HG02610 (cell line): ENCODE measurements at regions not wholly inside any gene's neighbourhood (a gene's known extent, or its start where the extent isn't known, plus 50 kb on each side); places are given as distances from the start of the nearest gene placed in this dataset.
"Not testable (repeated sequence)": the region's sequence is repeated elsewhere in the genome, so short reads cannot be mapped to it uniquely, and the experiment has no call there.

Experiments used
- ATAC-seq: cut with Tn5 transposase; IDR thresholded peaks from one replicate; pipeline ENCODE4 v1.9.1; 2021; ENCODE audit warnings: mild to moderate bottlenecking, moderate library complexity; ENCODE audit not compliant: unreplicated experiment

DNA sequence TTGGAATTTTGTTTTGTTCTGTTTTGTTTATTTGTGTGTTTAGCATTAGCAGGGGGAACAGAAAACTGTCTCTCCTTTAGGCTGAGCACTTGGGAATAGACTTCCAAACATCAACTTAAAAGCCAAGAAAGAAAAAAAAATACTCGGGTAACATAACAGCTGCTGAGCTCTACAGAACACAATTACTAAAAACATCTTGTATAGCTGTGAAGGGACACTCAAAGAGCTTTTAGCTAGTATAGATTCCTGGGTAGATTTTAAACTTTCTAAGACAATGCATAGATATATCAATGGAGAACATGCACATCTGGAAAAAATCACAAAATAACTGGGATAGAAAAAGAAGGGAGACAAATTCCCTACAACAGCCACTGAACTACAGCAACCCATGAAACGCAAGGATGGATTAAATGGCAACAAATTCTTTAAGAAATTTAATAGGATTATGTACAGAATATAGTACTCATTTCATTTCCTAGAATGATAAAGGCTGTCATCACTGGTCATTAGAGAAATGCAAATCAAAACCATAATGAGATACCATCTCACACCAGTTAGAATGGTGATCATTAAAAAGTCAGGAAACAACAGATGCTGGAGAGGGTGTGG lies 174.3 kb upstream of the KRR1 start:
- no peak for ATAC-seq

DNA sequence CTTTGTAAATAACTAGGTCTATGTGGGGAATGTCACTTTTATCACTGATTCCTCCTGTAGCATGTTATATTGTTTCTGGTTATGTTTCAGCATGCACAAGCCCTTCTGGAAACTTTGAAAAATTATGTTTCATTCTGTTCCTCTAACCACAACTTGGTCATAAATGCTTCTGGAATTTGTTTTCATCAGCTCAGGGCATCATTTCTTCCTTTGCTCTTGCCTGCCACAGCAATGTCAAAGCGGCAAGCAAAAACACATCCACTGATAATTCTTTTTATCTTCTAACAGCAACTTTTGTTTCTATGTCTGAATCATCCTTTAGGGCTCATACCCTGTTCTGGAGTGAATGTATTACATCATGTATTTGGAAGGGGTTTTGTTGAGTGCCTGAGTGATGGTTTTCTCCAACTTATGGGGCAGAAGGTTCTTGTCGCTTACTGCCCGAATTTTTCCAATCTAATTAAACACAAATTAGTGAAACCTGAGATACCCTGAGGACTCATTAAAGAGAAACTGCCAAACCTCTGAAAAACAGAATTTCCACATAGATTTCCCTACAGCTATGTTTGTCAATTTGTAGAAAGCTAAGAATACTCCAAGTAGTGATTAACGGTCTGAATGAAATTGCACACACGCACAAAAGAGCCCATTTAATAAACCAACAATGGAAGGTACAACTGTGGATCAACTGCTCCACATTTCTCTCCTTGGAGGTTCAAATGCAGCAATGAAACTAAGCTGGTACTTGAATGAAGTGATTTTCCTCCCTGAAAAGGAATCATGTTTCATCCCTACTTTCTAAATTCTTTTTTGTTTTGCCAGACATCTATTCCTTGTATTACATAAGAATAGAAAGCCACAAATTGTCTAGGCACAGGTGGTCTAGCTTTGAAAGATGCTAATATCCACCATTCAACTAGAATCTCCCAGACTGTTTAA lies 173.5 kb upstream of the KRR1 start:
- ATAC-seq = no peak

DNA sequence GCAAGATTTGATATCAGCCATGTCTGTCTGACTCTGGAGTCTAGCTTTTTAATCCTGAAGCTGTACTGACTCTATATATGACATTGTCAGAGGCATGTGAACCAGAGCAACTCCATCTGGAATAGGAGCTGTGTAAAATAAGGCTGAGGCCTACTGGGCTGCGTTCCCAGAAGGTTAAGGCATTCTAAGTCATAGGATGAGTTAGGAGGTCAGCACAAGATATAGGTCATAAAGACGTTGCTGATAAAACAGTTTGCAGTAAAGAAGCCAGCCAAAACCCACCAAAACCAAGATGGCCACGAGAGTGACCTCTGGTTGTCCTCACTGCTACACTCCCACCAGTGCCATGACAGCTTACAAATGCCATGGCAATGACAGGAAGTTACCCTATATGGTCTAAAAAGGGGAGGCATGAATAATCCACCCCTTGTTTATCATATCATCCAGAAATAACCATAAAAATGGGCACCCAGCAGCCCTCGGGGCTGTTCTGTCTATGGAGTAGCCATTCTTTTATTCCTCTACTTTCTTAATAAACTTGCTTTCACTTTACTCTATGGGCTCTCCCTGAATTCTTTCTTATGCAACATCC lies 172.7 kb upstream of the KRR1 start:
- ATAC-seq = not testable (repeated sequence)

DNA sequence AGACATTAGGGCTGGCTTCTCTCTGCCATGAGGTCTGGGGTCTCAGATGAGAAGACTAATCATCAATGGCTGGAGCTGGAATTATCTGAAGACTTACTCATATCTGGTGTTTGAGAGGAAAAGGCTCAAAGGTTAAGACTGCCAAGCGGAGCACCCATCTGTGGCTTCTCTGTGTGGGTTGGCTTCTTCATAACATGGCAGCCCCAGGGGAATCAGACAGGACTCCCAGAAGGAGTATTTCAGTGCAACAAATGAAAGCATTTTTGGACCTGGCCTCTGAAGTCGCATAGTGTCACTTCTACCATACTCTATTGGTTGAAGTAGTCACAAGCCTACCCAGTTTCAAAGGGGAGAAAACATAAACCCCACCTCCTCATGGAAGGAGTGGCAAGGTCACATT lies 171.8 kb upstream of the KRR1 start:
- no peak for ATAC-seq

DNA sequence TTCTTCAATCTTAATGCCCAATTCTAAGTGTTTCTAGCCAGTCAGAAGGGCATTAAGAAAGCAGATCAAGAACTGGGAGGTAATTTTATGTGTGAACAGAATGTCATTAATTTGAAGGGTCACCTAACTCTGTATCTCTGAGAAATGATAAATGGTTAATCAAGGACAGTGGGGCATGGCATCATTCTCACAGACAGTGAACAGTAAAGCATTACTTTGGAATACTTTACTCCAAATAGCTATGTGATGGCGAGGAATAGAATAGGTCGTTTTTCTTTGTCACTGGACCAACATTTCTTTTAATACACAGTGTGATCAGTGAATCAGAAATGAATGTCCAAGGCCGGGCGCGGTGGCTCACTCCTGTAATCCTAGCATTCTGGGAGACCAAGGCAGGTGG lies 166.1 kb upstream of the KRR1 start:
- ATAC-seq = no peak

DNA sequence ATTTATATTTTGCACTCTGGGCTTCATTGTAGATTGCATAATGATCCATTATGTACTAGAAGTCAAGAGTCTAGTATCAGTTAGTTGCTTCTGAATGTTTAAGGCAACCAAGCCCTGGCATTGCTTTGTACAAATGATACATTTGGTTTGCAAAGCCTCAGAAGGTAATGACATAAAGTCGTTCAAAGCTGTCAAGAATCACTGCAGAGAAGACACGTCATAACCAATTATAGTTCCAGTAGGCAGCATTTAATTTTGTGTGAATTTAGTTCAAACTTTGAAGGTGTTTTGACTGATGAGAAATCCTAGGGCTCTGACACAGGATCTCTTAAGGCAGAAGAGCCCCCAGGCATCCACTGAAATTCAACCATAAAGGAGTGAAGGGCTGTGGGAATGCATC lies 163.0 kb upstream of the KRR1 start:
- ATAC-seq = no peak

DNA sequence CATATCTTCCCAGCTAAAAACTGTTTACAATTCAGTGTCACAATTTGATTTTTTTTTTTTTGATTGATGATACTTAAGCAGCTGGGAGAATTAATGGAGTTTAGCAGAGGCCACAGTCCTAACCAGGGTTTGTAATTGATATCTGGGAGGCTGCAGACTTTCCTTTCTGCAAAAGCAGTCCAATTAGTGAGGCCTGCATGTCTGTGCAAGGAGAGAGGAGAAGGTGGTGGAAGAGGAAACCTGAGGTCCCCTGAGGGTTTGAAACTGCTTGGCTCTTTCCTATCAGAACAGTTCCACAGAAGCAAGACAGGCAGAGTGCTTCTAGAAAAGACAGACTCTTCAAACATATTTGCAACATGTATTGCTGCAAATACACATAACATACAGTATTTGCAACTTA lies 160.8 kb upstream of the KRR1 start:
- no peak for ATAC-seq

DNA sequence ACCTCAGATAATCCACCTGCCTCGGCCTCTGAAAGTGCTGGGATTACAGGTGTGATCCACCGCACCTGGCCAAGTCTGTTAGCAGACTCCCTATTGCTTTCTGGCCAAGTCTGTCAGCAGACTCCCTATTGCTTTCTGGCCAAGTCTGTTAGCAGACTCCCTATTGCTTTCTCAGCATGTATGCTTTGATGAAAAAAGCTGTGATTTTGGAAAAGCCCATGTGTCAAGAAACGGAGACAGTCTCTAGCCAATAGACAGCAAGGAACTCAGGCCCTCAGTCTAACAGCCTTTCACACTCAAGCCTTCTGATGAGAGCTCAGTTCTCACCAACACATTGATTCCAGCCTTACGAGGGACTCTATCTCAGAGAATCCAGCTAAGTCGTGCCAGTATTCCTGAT lies 158.8 kb upstream of the KRR1 start:
- no peak for ATAC-seq

DNA sequence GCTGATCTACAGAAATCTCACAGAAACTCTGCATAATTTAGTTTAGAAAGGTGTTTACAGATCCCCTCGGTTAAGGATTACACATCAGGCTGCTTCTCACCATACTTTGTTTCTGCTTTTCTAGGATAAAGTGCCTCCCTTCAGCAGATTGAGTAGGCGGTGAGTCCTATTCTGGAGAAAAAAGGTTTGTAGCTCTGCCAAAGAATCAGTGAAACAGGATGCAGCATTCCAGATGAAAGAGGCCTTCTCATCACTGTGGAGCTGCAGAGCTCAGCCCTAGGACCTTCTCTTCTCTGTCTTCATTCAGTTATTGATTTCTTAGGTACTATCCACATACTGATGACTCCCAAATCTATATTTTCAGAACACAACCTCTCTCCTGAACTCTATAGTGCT lies 155.5 kb upstream of the KRR1 start:
- ATAC-seq = no peak

DNA sequence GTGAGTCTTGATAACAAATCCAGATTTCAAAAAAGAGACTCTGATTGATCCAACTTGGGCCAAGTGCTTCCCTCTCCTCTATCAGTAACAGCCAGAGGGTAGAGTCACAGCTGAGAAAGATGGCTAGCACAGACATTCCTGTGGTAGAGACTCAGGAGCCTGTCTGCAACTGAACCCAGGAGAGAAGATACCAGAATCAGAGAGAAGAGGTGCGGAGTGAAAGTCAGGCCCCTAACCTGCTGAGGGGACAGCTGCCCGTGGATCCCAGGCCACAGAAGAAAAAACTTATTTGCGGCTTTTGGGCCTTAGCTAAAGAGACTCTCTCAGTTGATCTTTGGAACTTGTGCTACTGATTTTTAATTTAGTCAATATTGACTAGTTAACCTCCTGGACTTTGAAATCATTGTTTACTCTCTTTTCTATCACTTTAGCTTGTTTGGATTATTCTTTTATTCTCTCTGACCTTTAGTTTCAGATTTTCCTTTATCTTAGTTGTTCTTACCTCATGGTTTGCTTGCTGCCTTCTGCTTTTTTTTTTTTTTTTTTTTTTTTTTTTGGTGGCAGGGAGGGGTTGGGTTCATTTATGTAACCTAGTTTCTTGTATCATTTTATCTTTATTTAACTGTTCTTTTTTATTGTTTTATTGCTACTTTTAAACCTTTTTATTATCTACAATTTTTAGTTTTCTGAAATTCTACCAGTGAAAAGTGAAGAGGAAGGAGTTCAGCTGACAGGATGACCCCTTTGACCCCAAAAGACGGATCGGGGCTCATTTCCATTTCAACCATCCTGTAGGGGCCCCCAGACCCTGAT lies 154.9 kb upstream of the KRR1 start:
- no peak for ATAC-seq

DNA sequence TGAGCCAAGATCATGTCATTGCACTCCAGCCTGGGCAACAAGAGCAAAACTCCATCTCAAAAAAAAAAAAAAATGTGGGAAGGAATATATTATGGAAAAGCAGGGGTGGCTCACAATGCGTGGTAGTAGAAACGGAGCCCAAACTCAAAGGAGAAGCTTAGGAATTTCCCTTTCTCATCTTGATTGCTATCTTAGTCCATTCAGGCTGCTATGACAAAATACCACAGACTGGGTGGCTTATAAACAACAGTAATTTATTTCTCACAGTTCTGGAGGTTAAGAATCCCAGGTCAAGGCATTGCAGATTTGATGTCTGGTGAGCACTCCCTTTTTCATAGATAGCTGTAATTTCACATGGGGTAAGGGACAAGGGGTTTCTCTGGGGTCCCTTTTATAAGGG lies 153.8 kb upstream of the KRR1 start:
- ATAC-seq = no peak

DNA sequence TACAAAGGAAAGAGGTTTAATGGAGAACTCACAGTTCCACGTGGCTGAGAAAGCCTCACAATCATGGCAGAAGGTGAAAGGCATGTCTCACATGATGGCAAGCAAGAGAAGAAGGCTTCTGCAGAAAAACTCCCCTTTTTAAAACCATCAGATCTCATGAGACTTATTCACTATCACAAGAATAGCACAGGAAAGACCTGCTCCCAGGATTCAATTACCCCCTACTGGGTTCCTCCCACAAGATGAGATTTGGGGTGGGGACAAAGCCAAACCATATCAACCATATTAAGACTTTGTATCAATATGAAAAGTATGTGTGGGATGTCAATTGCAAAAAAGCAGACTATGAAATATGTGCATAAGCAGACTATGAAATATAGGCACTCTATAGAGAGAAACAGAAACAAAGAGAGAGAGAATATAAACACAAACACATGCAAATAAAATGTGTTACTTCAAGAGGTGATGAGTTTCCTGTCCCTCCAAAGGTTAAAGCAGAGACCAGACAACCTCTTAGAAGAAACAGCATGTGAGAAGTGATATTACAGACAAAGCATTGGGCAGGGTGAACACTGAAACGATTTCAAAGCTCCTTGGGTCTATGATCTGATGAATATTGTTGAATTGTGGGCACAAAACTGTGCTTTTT lies 151.2 kb upstream of the KRR1 start:
- no peak for ATAC-seq

DNA sequence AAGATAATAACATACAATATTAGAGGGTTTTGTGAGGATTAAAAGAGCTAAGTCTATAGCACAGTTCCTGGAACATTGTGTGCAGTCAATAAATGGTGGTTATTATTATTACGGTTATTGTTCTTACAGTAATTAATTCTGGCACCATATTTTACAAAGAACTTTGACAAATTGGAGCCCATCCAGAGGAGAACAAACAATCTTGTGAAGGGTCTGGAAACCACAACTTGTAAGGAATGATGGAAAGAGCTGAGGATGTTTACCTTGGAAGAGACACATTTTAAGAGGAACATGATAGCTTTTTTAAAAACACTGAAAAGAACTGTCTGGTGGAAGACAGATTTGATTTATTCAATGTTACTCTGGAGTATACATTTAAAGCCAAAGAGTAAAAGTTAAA lies 150.5 kb upstream of the KRR1 start:
- no peak for ATAC-seq

DNA sequence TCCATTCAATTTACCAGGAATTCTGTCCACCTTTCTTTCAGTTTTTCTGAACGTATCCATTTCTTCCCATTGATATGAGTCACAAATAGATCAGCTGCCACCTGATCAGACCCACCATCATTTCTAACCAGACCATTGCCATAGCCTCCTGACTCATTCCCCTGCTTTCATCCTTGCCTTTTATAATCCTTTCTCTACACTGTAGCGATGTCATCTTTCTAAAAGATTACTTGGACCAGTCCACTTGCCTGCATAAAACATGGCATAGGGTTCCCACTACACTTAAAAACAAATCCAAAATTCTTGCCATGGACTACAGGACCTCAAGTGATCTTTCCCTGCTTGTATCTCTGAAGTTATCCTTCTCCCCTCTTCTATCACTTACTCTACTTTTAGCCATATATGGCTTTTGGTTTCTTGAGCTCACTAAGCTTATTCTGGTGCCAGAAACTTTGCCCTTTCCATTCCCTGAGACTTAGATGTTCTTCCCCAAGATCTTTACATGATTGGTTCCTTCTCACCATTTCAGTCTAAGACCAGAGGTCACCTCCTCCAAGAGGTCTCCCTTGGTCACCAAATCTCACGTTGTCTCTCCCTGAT lies 149.5 kb upstream of the KRR1 start:
- ATAC-seq = no peak

DNA sequence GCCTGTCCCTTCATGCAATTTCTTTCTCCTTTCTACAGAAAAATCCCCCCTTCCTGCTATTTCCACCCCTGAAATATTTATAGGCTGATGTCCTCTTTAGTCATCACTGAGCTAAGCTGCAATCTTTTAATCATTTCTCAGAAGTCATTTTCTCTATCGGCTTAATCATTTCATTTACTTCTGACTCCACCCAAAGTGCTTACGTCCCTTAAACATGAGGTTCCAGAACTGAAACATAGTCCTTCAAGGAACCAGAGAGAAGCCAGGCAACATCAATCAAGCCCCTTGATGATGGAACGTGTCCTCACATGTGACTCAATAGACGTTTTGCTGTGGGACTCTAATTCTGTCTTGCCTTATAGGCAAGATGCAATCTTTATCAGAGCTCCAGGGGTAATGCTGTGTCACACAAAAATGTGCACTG lies 148.7 kb upstream of the KRR1 start:
- ATAC-seq = no peak

DNA sequence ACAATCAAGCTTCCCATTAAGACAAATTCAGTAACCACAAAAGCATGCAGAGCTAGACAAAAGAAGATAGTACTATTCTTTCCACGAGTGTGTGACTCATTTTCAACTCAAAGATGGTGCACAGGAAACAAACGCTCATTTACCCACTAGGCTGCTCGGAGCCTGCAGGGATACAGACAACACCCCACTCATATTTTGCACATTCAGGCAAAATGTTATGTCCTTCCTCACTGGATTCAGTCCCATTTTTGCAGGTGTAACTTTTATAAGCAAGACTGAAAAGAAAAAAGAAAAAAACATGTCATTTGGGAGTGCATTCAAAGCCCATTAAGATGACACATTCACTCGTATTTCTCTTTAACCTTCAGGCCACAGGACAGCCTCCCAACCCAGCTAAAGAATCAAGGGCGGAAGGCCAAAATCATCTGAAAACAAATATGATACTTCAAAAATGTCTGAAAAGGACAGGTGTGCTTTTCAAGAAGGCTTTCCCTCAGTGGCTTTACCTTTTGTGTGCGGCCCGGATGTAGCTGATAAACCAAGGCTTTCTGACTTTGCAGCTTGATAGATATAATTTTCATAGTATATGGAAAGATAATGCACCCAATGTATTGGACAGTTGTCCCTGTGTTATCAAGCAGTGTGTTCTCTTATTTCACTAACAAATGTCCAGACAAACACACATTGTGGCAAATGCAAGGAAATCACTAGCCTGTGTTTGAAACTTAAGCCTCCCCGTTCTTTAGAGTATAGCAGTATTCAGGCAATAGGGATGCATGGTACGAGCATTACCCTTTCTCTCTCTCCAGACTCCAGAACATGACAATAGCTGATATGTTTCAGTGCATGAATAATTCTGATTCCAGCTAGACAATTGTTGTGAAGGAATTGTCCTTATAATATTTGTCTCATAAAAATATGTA lies 147.8 kb upstream of the KRR1 start:
- ATAC-seq = no peak

DNA sequence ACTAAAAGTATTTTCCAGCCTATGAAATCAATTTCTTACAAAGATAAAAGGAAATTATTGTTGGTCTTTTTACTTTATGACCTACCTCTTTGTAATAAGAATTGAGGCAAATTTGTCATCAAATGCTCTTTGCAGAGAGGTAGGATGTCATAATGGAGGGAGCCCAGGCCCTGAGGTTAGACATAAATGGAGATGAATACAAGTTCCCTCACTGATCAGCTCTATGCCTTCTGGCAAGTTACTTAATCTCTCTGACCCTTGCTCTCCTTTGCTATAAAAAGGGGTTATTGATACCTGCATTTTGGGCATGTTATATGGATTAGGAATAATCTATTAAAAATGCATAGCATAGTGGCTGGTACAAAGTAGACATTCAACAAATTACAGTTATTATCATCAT lies 146.9 kb upstream of the KRR1 start:
- no peak for ATAC-seq

DNA sequence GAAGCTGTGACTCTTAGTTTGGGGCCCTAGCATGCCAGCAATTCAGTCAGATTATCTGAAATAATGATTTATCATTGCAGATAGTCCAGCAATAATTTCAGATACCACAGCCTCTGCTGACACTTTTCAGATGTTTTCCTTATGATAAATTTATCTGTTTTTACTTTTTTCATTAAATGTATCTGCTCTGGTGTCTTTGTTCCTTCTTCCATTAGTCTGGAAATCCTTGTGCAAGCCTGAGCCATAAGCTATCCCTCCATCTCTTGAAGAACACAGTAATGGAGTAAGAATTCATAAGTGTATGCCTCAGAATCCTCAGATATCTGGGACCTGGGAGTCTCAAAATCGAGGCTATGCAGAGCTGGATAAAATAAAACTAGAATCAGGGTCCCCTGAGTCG lies 146.4 kb upstream of the KRR1 start:
- ATAC-seq = no peak

DNA sequence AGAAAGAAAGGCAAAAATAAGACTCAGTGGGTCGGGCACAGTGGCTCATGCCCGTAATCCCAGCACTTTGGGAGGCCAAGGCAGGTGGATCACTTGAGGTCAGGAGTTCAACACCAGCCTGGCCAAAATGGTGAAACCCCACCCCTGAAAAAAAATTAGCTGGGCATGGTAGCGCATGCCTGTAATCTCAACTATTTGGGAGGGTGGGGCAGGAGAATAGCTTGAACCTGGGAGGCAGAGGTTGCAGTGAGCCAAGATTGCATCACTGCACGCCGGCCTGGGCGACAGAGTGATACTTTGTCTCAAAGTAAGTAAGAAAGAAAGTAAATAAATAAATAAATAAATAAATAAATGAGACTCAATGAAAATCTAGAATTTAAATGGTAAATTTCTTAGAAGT lies 145.9 kb upstream of the KRR1 start:
- ATAC-seq = not testable (repeated sequence)
